GM23248 (cell line): ENCODE measurements at regions not wholly inside any gene's neighbourhood (a gene's known extent, or its start where the extent isn't known, plus 50 kb on each side); places are given as distances from the start of the nearest gene placed in this dataset.

Experiments
- EZH2 ChIP-seq: fragments of 200-600 bp; sonication (generic); IDR thresholded peaks from 2 replicates; pipeline ENCODE4 v1.6.1; 2018; ENCODE audit warnings: antibody characterized with exemption, mild to moderate bottlenecking; ENCODE audit not compliant: insufficient read depth, poor library complexity, severe bottlenecking
- EZH2phosphoT487 ChIP-seq: fragments of 200-600 bp; sonication (generic); IDR thresholded peaks from 2 replicates; pipeline ENCODE4 v1.6.1; 2018; ENCODE audit warnings: antibody characterized with exemption, moderate library complexity, mild to moderate bottlenecking, low read depth; ENCODE audit not compliant: insufficient read depth

DNA sequence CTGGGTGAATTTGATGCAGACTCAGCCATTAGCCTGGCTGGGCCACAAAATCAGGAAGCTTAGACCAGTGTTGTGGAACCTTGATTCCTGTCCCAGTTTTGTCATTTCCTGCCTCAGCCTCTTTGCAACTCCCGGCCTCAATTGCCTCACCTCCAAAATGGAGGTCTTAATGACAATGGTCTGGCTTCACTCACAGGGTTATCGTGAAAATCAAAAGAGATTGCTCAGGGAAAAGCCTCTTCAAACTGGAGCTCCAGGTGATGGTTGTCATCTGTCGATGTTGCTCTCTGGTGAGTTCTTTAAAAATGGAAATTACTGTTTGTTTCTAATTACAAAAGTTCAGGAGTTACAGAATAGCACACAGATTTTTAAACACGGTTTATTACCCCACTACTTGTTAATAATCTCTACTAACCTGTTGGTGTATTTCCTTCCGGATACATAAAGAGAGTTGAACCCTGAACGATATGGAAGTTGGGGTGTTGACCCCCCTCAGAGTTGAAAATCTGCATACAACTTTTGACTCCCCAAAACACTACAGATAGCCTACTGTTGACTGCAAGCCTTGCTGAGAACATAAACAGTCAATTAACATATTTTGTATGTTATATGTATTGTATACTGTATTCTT lies 109.9 kb upstream of the CPEB4 start:
- TF ChIP-seq EZH2phosphoT487 (no peak), EZH2 (no peak)
